SK-N-MC (cell line): ENCODE measurements at regions not wholly inside any gene's neighbourhood (a gene's known extent, or its start where the extent isn't known, plus 50 kb on each side); places are given as distances from the start of the nearest gene placed in this dataset.

Experiments used
- DNase-seq: peaks from one replicate; pipeline ENCODE4 v3.0.0-alpha.2; 2011; ENCODE audit warnings: low read depth, low spot score
- H3K27ac ChIP-seq: fragments of 200-600 bp; sonication (generic); 2 replicates; pipeline ENCODE4 v1.5.1; 2016; ENCODE audit warnings: mixed run types
- H3K36me3 ChIP-seq: fragments of 200-600 bp; sonication (generic); 2 replicates; pipeline ENCODE4 v1.6.1; 2017; ENCODE audit warnings: antibody characterized with exemption, low read length, mixed read lengths; ENCODE audit not compliant: insufficient read depth
- H3K4me3 ChIP-seq: fragments of 200-600 bp; sonication (generic); 2 replicates; pipeline ENCODE4 v1.5.1; 2016
- H3K9ac ChIP-seq: fragments of 200-600 bp; sonication (generic); 2 replicates; pipeline ENCODE4 v1.8.0; 2017; ENCODE audit warnings: mixed run types, mixed read lengths; ENCODE audit not compliant: insufficient read length
- H3K9me3 ChIP-seq: fragments of 200-600 bp; sonication (generic); 2 replicates; pipeline ENCODE4 v1.6.1; 2017; ENCODE audit warnings: low read depth, mild to moderate bottlenecking, antibody characterized with exemption, low read length, moderate library complexity, mixed read lengths
- EZH2 ChIP-seq: fragments of 200-600 bp; sonication (generic); IDR thresholded peaks from one replicate; pipeline ENCODE4 v1.6.1; 2017; ENCODE audit warnings: antibody characterized with exemption
- FOXP2 ChIP-seq: optimal IDR thresholded peaks from 2 replicates; pipeline ENCODE3; 2011; ENCODE audit warnings: mild to moderate bottlenecking, moderate library complexity; ENCODE audit not compliant: insufficient read depth; ENCODE audit errors: extremely low read length, control extremely low read depth
- POLR2AphosphoS5 ChIP-seq: IDR thresholded peaks from 2 replicates; pipeline ENCODE4 v1.6.1; 2012; ENCODE audit warnings: mild to moderate bottlenecking, low read depth, low read length, borderline replicate concordance

- no peak for TF ChIP-seq POLR2AphosphoS5
- no peak for TF ChIP-seq FOXP2
- TF ChIP-seq EZH2 = no peak
- DNase-seq = peak; percentile 92
- H3K36me3 ChIP-seq = no peaks in the 10 kb centered on the region
- no peaks in the 10 kb centered on the region for H3K9me3 ChIP-seq
- H3K27ac ChIP-seq = peak overlapping the region; percentile 51
- H3K9ac ChIP-seq = no peak overlapping the region
- peak overlapping the region; percentile 63 for H3K4me3 ChIP-seq
Observed at GRCh38 chr7:42407021-42407710, 170.2 kb upstream of the GLI3 start.

GRCh38 chr7:42406358-42406757 lies 169.3 kb upstream of the GLI3 start:
- Histone ChIP-seq H3K9me3 (no peaks in the 10 kb centered on the region), H3K9ac (no peak overlapping the region), H3K36me3 (no peaks in the 10 kb centered on the region), H3K27ac (no peak overlapping the region), H3K4me3 (no peak overlapping the region)
- no peak for DNase-seq
- TF ChIP-seq FOXP2 (no peak), POLR2AphosphoS5 (no peak), EZH2 (no peak)

- no peak for TF ChIP-seq EZH2
- TF ChIP-seq POLR2AphosphoS5 = no peak
- TF ChIP-seq FOXP2 = no peak
- Histone ChIP-seq H3K9ac (no peak overlapping the region), H3K36me3 (no peaks in the 10 kb centered on the region), H3K4me3 (no peak overlapping the region), H3K27ac (no peak overlapping the region), H3K9me3 (no peaks in the 10 kb centered on the region)
- DNase-seq = no peak
Observed at GRCh38 chr7:42405782-42406181, 168.8 kb upstream of the GLI3 start.

- no peak for DNase-seq
- TF ChIP-seq POLR2AphosphoS5 (no peak), EZH2 (no peak), FOXP2 (no peak)
- Histone ChIP-seq H3K4me3 (no peak overlapping the region), H3K9me3 (no peaks in the 10 kb centered on the region), H3K27ac (no peak overlapping the region), H3K9ac (no peak overlapping the region), H3K36me3 (no peaks in the 10 kb centered on the region)
Observed at GRCh38 chr7:42403831-42404230, 166.8 kb upstream of the GLI3 start.

- H3K4me3 ChIP-seq = no peak overlapping the region
- TF ChIP-seq POLR2AphosphoS5 (no peak), EZH2 (no peak), FOXP2 (no peak)
- no peak overlapping the region for H3K9ac ChIP-seq
- DNase-seq = no peak
- H3K9me3 ChIP-seq = no peaks in the 10 kb centered on the region
- H3K36me3 ChIP-seq = no peaks in the 10 kb centered on the region
- H3K27ac ChIP-seq = no peak overlapping the region
Observed at GRCh38 chr7:42400961-42401360, 164.0 kb upstream of the GLI3 start.

GRCh38 chr7:42400211-42400772 lies 163.3 kb upstream of the GLI3 start:
- Histone ChIP-seq H3K9me3 (no peaks in the 10 kb centered on the region), H3K9ac (no peak overlapping the region), H3K27ac (no peak overlapping the region), H3K4me3 (no peak overlapping the region), H3K36me3 (no peaks in the 10 kb centered on the region)
- DNase-seq = no peak
- TF ChIP-seq FOXP2 (no peak), POLR2AphosphoS5 (no peak), EZH2 (no peak)

GRCh38 chr7:42395607-42396006 lies 158.6 kb upstream of the GLI3 start:
- H3K27ac ChIP-seq = no peak overlapping the region
- no peak for DNase-seq
- H3K36me3 ChIP-seq = no peaks in the 10 kb centered on the region
- H3K9me3 ChIP-seq = no peaks in the 10 kb centered on the region
- H3K4me3 ChIP-seq = no peak overlapping the region
- no peak for TF ChIP-seq EZH2
- TF ChIP-seq POLR2AphosphoS5 = no peak
- no peak for TF ChIP-seq FOXP2
- H3K9ac ChIP-seq = no peak overlapping the region

- Histone ChIP-seq H3K4me3 (no peak overlapping the region), H3K27ac (no peak overlapping the region), H3K9ac (no peak overlapping the region), H3K36me3 (no peaks in the 10 kb centered on the region), H3K9me3 (no peaks in the 10 kb centered on the region)
- DNase-seq = no peak
- TF ChIP-seq FOXP2 (no peak), EZH2 (no peak)
Observed at GRCh38 chr7:42392826-42393225, 155.8 kb upstream of the GLI3 start.

- Histone ChIP-seq H3K27ac (no peak overlapping the region), H3K9me3 (no peaks in the 10 kb centered on the region), H3K9ac (no peak overlapping the region), H3K36me3 (no peaks in the 10 kb centered on the region), H3K4me3 (no peak overlapping the region)
- no peak for DNase-seq
- no peak for TF ChIP-seq FOXP2
- TF ChIP-seq EZH2 = no peak
- TF ChIP-seq POLR2AphosphoS5 = no peak
Observed at GRCh38 chr7:42389697-42390096, 152.7 kb upstream of the GLI3 start.
